ENCODE measurements at regions not wholly inside any gene's neighbourhood (a gene's known extent, or its start where the extent isn't known, plus 50 kb on each side); places are given as distances from the start of the nearest gene placed in this dataset.
"Not testable (repeated sequence)": the region's sequence is repeated elsewhere in the genome, so short reads cannot be mapped to it uniquely, and the experiment has no call there.

DNA sequence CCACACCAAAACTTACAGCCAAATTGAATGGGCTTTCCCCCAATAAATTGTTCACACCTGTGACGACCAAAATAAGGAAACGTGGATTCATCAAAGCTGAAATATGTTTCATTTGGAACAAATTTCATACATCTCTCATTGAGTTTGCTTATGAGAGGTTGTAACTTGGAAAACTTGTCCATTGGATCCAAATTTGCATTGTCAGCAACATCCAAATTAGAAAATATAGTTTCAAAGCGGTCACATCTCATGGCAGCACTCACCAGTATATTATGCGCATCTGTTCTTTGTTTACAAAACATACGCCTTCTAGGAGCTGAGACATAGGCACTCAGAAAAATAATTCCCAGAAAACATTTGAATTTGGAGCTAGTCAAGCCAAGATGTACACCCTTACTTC is 1028.2 kb upstream of the USP15 start (continued):
- no peak for TF ChIP-seq CTCF (IDR thresholded peaks at IDR 0.05; ENCODE audit: low read depth, low read length, missing input control)
- TF ChIP-seq SP1 (IDR thresholded peaks at IDR 0.05), result no peak
- TF ChIP-seq FOXA2 (IDR thresholded peaks at IDR 0.05), result no peak
- TF ChIP-seq NR2F2 (IDR thresholded peaks at IDR 0.05), result no peak
- TF ChIP-seq, protein P1, sequence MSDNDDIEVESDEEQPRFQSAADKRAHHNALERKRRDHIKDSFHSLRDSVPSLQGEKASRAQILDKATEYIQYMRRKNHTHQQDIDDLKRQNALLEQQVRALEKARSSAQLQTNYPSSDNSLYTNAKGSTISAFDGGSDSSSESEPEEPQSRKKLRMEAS (IDR thresholded peaks at IDR 0.05), result no peak
- TF ChIP-seq ATF3 (IDR thresholded peaks at IDR 0.05), result no peak

GRCh38 chr12:61250303-61250702 is 1009.9 kb upstream of the USP15 start:
- WGBS, result 83% methylated on average over 2 of the region's 2 CpGs

DNA sequence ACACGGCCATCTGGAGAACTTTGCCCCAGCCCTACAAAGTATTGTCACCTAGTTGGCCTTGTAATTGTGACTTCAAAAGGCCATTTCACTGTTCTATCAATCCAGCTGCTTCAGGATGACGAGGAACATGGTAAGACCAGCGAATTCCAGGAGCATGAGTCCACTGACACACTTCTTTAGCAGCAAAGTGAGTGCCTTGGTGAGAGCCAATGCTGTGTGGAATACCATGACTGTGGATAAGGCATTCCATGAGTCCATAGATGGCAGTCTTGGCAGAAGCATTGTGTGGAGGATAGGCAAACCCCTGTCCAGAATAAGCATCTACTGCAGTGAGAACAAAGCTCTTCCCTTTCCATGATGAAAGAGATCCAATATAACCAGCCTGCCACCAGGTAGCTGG is 1009.1 kb upstream of the USP15 start:
- H3K27me3 ChIP-seq (ENCODE audit: control insufficient read depth in 4 of 4, insufficient read depth in 4 of 4, low read length in 3 of 4), result no peaks in the 10 kb centered on the region
- H3K4me3 ChIP-seq (ENCODE audit: low read depth in 1 of 3, low read length in 3 of 3), result no peak overlapping the region
- no peak overlapping the region for H3K27ac ChIP-seq (ENCODE audit: low read depth in 1 of 2, low read length in 2 of 2)
- TF ChIP-seq ATF3 (IDR thresholded peaks at IDR 0.05) (no peak), RAD21 (IDR thresholded peaks at IDR 0.05) (no peak), YY1 (IDR thresholded peaks at IDR 0.05) (no peak)
- no peaks in the 10 kb centered on the region for H3K4me1 ChIP-seq (ENCODE audit: control insufficient read depth in 4 of 4, insufficient read depth in 4 of 4, low read length in 3 of 4)
- H3K36me3 ChIP-seq (ENCODE audit: control insufficient read depth in 4 of 4, insufficient read depth in 3 of 4, low read depth in 1 of 4, low read length in 3 of 4), result no peaks in the 10 kb centered on the region
- no peak for DNase-seq (ENCODE audit: low spot score)
- WGBS, result 57% methylated on average over 3 of the region's 3 CpGs
- peaks cover 0 to 1% (median 0%) of the 10 kb centered on the region in 4 donors for H3K9me3 ChIP-seq (ENCODE audit: control insufficient read depth in 4 of 4, low read length in 3 of 4)
- H3K9ac ChIP-seq (ENCODE audit: low read depth in 1 of 2, low read length in 2 of 2), result no peak overlapping the region

More at GRCh38 chr12:61250303-61250702, 1009.9 kb upstream of the USP15 start:
- no peak for DNase-seq (ENCODE audit: low spot score)
- no peak overlapping the region for H3K27ac ChIP-seq (ENCODE audit: low read depth in 1 of 2, low read length in 2 of 2)
- H3K27me3 ChIP-seq (ENCODE audit: control insufficient read depth in 4 of 4, insufficient read depth in 4 of 4, low read length in 3 of 4), result no peaks in the 10 kb centered on the region
- H3K36me3 ChIP-seq (ENCODE audit: control insufficient read depth in 4 of 4, insufficient read depth in 3 of 4, low read depth in 1 of 4, low read length in 3 of 4), result no peaks in the 10 kb centered on the region
- H3K4me1 ChIP-seq (ENCODE audit: control insufficient read depth in 4 of 4, insufficient read depth in 4 of 4, low read length in 3 of 4), result no peaks in the 10 kb centered on the region
- H3K9ac ChIP-seq (ENCODE audit: low read depth in 1 of 2, low read length in 2 of 2), result no peak overlapping the region
- no peak for TF ChIP-seq EGR1 (IDR thresholded peaks at IDR 0.05; ENCODE audit: low read depth in 2 of 2)
- no peak for TF ChIP-seq TAF1 (conservative IDR thresholded peaks at IDR 0.05)
- TF ChIP-seq ATF3 (IDR thresholded peaks at IDR 0.05), result no peak
- no peak for TF ChIP-seq SP1 (IDR thresholded peaks at IDR 0.05)
- TF ChIP-seq, protein P2, sequence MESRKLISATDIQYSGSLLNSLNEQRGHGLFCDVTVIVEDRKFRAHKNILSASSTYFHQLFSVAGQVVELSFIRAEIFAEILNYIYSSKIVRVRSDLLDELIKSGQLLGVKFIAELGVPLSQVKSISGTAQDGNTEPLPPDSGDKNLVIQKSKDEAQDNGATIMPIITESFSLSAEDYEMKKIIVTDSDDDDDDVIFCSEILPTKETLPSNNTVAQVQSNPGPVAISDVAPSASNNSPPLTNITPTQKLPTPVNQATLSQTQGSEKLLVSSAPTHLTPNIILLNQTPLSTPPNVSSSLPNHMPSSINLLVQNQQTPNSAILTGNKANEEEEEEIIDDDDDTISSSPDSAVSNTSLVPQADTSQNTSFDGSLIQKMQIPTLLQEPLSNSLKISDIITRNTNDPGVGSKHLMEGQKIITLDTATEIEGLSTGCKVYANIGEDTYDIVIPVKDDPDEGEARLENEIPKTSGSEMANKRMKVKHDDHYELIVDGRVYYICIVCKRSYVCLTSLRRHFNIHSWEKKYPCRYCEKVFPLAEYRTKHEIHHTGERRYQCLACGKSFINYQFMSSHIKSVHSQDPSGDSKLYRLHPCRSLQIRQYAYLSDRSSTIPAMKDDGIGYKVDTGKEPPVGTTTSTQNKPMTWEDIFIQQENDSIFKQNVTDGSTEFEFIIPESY (IDR thresholded peaks at IDR 0.05), result no peak
- no peak overlapping the region for H3K4me3 ChIP-seq (ENCODE audit: low read depth in 1 of 3, low read length in 3 of 3)
- H3K9me3 ChIP-seq (ENCODE audit: control insufficient read depth in 4 of 4, low read length in 3 of 4), result peaks cover 0 to 1% (median 0%) of the 10 kb centered on the region in 4 donors

DNA sequence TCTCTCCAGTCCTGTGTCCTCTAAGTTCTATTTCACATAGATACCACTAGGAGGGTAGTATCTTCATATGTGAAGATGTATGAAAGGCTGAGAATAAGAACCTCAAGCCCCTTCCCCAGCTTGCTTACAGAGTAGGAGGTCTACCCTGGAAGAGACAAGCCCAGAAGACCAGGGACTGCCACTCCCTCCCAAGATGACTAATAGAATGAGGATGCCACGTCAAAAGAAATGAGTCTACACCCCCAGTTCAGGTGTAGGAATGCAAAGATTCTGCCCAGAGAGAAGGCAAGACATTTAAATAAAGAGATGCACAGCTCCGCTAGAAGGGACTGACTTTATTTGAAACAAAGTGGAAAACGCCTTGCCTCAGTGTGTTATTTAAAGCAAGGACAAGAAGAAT is 1006.0 kb upstream of the USP15 start:
- Histone ChIP-seq H3K36me3 (ENCODE audit: control insufficient read depth in 4 of 4, insufficient read depth in 3 of 4, low read depth in 1 of 4, low read length in 3 of 4) (no peaks in the 10 kb centered on the region), H3K4me1 (ENCODE audit: control insufficient read depth in 4 of 4, insufficient read depth in 4 of 4, low read length in 3 of 4) (no peaks in the 10 kb centered on the region), H3K27me3 (ENCODE audit: control insufficient read depth in 4 of 4, insufficient read depth in 4 of 4, low read length in 3 of 4) (no peaks in the 10 kb centered on the region), H3K9ac (ENCODE audit: low read depth in 1 of 2, low read length in 2 of 2) (no peak overlapping the region), H3K9me3 (ENCODE audit: control insufficient read depth in 4 of 4, low read length in 3 of 4) (peaks cover 0 to 1% (median 0%) of the 10 kb centered on the region in 4 donors), H3K27ac (ENCODE audit: low read depth in 1 of 2, low read length in 2 of 2) (no peak overlapping the region), H3K4me3 (ENCODE audit: low read depth in 1 of 3, low read length in 3 of 3) (no peak overlapping the region)
- no peak for DNase-seq (ENCODE audit: low spot score)
- WGBS, result 72% methylated on average over 3 of the region's 3 CpGs
- no peak for TF ChIP-seq CTCF (IDR thresholded peaks at IDR 0.05; ENCODE audit: low read depth, low read length, missing input control)
- TF ChIP-seq YY1 (IDR thresholded peaks at IDR 0.05), result no peak

DNA sequence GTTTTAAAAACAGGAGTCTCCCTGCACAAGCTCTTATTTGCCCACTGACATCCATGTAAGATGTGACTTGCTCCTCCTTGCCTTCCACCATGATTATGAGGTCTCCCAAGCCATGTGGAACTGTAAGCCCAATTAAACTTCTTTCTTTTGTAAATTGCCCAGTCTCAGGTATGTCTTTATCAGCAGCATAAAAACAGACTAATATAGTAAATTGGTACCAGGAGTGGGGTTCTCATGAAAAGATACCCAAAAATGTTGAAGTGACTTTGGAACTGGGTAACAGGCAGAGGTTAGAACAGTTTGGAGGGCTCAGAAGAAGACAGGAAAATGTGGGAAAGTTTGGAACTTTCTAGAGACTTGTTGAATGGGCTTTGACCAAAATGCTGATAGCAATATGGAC is 995.9 kb upstream of the USP15 start:
- H3K4me1 ChIP-seq (ENCODE audit: control insufficient read depth in 4 of 4, insufficient read depth in 4 of 4, low read length in 3 of 4); H3K27me3 ChIP-seq (ENCODE audit: control insufficient read depth in 4 of 4, insufficient read depth in 4 of 4, low read length in 3 of 4); H3K36me3 ChIP-seq (ENCODE audit: control insufficient read depth in 4 of 4, insufficient read depth in 3 of 4, low read depth in 1 of 4, low read length in 3 of 4); H3K9me3 ChIP-seq (ENCODE audit: control insufficient read depth in 4 of 4, low read length in 3 of 4); DNase-seq (ENCODE audit: low spot score); H3K27ac ChIP-seq (ENCODE audit: low read depth in 1 of 2, low read length in 2 of 2); H3K4me3 ChIP-seq (ENCODE audit: low read depth in 1 of 3, low read length in 3 of 3); H3K9ac ChIP-seq (ENCODE audit: low read depth in 1 of 2, low read length in 2 of 2): not testable (repeated sequence)
